Erythroblast (primary cell): ENCODE measurements at regions not wholly inside any gene's neighbourhood (a gene's known extent, or its start where the extent isn't known, plus 50 kb on each side); places are given as distances from the start of the nearest gene placed in this dataset.

Experiments used
- GATA1 ChIP-seq: IDR thresholded peaks from 2 replicates; pipeline ENCODE4 v1.6.1; 2011; ENCODE audit warnings: low read depth, mild to moderate bottlenecking, control low read depth, low read length, moderate library complexity
- POLR2A ChIP-seq: IDR thresholded peaks from 2 replicates; pipeline ENCODE4 v1.6.1; 2011; ENCODE audit warnings: mild to moderate bottlenecking, low read length

- TF ChIP-seq POLR2A (no peak), GATA1 (no peak)
These were observed 126.6 kb downstream of the RDH14 start for GRCh38 chr2:18433872-18434271.
